SK-N-SH treated with all-trans-retinoic acid at 6 μM for 48 hours (cell line): ENCODE measurements at regions not wholly inside any gene's neighbourhood (a gene's known extent, or its start where the extent isn't known, plus 50 kb on each side); places are given as distances from the start of the nearest gene placed in this dataset.

Experiments used
- ATAC-seq: fragments of 200-7000 bp; cut with Tn5 transposase; 3 replicates; pipeline ENCODE4 v1.9.1; 2020; ENCODE audit warnings: mild to moderate bottlenecking, moderate library complexity
- ARNTL ChIP-seq: fragments of 450-650 bp; formaldehyde crosslinking; IDR thresholded peaks from 2 replicates; pipeline ENCODE4 v1.5.0; 2020; ENCODE audit warnings: low read depth, mild to moderate bottlenecking, moderate library complexity, borderline replicate concordance
- BACH2 ChIP-seq: fragments of 250-450 bp; sonication (Bioruptor Pico); IDR thresholded peaks from 2 replicates; pipeline ENCODE4 v1.9.0; 2021; ENCODE audit warnings: mild to moderate bottlenecking, borderline replicate concordance
- CREB5 ChIP-seq: fragments of 250-450 bp; sonication (Bioruptor Pico); IDR thresholded peaks from 2 replicates; pipeline ENCODE4 v1.5.1; 2020; ENCODE audit warnings: low read depth, mild to moderate bottlenecking, moderate library complexity
- CSDC2 ChIP-seq: fragments of 250-450 bp; sonication (Bioruptor Pico); IDR thresholded peaks from 2 replicates; pipeline ENCODE4 v1.5.0; 2020; ENCODE audit warnings: mild to moderate bottlenecking, moderate library complexity
- GLIS3 ChIP-seq: fragments of 250-450 bp; sonication (Bioruptor Pico); IDR thresholded peaks from 2 replicates; pipeline ENCODE4 v1.5.0; 2020; ENCODE audit warnings: mild to moderate bottlenecking, moderate library complexity
- ISL1 ChIP-seq: fragments of 250-450 bp; sonication (Bioruptor Pico); IDR thresholded peaks from 2 replicates; pipeline ENCODE4 v2.1.2; 2022; ENCODE audit warnings: mild to moderate bottlenecking, moderate library complexity
- OSR1 ChIP-seq: fragments of 250-450 bp; sonication (Bioruptor Pico); IDR thresholded peaks from 2 replicates; pipeline ENCODE4 v1.8.0; 2022; ENCODE audit warnings: moderate library complexity, mild to moderate bottlenecking, inconsistent platforms
- POU6F1 ChIP-seq: fragments of 250-450 bp; sonication (Bioruptor Pico); IDR thresholded peaks from 2 replicates; pipeline ENCODE4 v1.8.0; 2021; ENCODE audit warnings: low read depth, mild to moderate bottlenecking, moderate library complexity, borderline replicate concordance
- PPARA ChIP-seq: fragments of 250-450 bp; sonication (Bioruptor Pico); IDR thresholded peaks from 2 replicates; pipeline ENCODE4 v1.5.0; 2020; ENCODE audit warnings: mild to moderate bottlenecking, borderline replicate concordance
- RARB ChIP-seq: fragments of 250-450 bp; sonication (Bioruptor Pico); IDR thresholded peaks from 2 replicates; pipeline ENCODE4 v1.8.0; 2021; ENCODE audit warnings: mild to moderate bottlenecking, moderate library complexity
- SNAI2 ChIP-seq: fragments of 250-450 bp; sonication (Bioruptor Pico); IDR thresholded peaks from 2 replicates; pipeline ENCODE4 v1.5.0; 2020; ENCODE audit warnings: mild to moderate bottlenecking, moderate library complexity
- TCF4 ChIP-seq: fragments of 250-450 bp; sonication (Bioruptor Pico); IDR thresholded peaks from 2 replicates; pipeline ENCODE4 v1.8.0; 2021; ENCODE audit warnings: mild to moderate bottlenecking, moderate library complexity, borderline replicate concordance
- TOX ChIP-seq: fragments of 250-450 bp; sonication (Bioruptor Pico); IDR thresholded peaks from 2 replicates; pipeline ENCODE4 v1.8.0; 2021; ENCODE audit warnings: mild to moderate bottlenecking, moderate library complexity, borderline replicate concordance
- ZFP3 ChIP-seq: fragments of 250-450 bp; sonication (Bioruptor Pico); IDR thresholded peaks from 2 replicates; pipeline ENCODE4 v1.5.0; 2020; ENCODE audit warnings: mild to moderate bottlenecking, moderate library complexity
- ZFP30 ChIP-seq: fragments of 450-650 bp; formaldehyde crosslinking; IDR thresholded peaks from 2 replicates; pipeline ENCODE4 v1.5.0; 2022; ENCODE audit warnings: mild to moderate bottlenecking, moderate library complexity
- ZNF565 ChIP-seq: fragments of 450-650 bp; formaldehyde crosslinking; conservative IDR thresholded peaks from 2 replicates; pipeline ENCODE4 v1.5.0; 2020; ENCODE audit warnings: low read depth, mild to moderate bottlenecking, moderate library complexity
- ZNF8 ChIP-seq: fragments of 450-650 bp; formaldehyde crosslinking; IDR thresholded peaks from 2 replicates; pipeline ENCODE4 v1.5.0; 2020; ENCODE audit warnings: mild to moderate bottlenecking, moderate library complexity
- TF ChIP-seq, protein P1 (sequence below): fragments of 250-450 bp; sonication (Bioruptor Pico); IDR thresholded peaks from 2 replicates; pipeline ENCODE4 v1.8.0; 2020; ENCODE audit warnings: mild to moderate bottlenecking, moderate library complexity, borderline replicate concordance
- TF ChIP-seq, protein P2 (sequence below): fragments of 250-450 bp; sonication (Bioruptor Pico); IDR thresholded peaks from 2 replicates; pipeline ENCODE4 v1.5.1; 2021; ENCODE audit warnings: mild to moderate bottlenecking, moderate library complexity
- TF ChIP-seq, protein P3 (sequence below): fragments of 250-450 bp; sonication (Bioruptor Pico); IDR thresholded peaks from 2 replicates; pipeline ENCODE4 v1.5.0; 2020; ENCODE audit warnings: mild to moderate bottlenecking, moderate library complexity

- TF ChIP-seq RARB (CRISPR knock-in tag) = no peak
- TF ChIP-seq ZNF8 (CRISPR knock-in tag) = no peak
- ATAC-seq = no peak
Measured at GRCh38 chr13:90721937-90722336, 625.5 kb upstream of the MIR17HG start.

DNA sequence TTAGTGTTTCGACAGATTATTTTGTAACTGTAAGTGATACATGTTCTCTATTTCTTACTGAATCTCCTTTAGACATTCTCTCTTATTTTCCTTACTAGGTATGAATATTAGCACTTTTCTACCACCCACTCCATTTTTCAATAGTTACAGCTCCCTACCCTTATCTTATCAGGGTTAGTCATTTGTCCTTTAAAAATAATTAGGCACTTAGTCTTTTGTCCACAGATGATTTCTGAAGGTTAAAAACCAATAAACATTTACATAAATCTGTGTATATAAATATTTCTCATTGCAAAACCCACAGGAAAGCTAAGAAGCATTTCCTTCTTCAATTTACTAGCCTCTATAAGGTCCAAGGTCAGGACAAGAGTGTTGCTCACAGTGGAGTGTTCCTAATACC, 624.1 kb upstream of the MIR17HG start:
- ATAC-seq = no peak
- no peak for TF ChIP-seq OSR1 (CRISPR knock-in tag)
- TF ChIP-seq GLIS3 (CRISPR knock-in tag) = no peak
- TF ChIP-seq, protein P1, sequence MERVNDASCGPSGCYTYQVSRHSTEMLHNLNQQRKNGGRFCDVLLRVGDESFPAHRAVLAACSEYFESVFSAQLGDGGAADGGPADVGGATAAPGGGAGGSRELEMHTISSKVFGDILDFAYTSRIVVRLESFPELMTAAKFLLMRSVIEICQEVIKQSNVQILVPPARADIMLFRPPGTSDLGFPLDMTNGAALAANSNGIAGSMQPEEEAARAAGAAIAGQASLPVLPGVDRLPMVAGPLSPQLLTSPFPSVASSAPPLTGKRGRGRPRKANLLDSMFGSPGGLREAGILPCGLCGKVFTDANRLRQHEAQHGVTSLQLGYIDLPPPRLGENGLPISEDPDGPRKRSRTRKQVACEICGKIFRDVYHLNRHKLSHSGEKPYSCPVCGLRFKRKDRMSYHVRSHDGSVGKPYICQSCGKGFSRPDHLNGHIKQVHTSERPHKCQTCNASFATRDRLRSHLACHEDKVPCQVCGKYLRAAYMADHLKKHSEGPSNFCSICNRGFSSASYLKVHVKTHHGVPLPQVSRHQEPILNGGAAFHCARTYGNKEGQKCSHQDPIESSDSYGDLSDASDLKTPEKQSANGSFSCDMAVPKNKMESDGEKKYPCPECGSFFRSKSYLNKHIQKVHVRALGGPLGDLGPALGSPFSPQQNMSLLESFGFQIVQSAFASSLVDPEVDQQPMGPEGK (CRISPR knock-in tag) = no peak
- no peak for TF ChIP-seq ARNTL
- TF ChIP-seq PPARA = no peak
- no peak for TF ChIP-seq CREB5 (CRISPR knock-in tag)
- TF ChIP-seq, protein P2, sequence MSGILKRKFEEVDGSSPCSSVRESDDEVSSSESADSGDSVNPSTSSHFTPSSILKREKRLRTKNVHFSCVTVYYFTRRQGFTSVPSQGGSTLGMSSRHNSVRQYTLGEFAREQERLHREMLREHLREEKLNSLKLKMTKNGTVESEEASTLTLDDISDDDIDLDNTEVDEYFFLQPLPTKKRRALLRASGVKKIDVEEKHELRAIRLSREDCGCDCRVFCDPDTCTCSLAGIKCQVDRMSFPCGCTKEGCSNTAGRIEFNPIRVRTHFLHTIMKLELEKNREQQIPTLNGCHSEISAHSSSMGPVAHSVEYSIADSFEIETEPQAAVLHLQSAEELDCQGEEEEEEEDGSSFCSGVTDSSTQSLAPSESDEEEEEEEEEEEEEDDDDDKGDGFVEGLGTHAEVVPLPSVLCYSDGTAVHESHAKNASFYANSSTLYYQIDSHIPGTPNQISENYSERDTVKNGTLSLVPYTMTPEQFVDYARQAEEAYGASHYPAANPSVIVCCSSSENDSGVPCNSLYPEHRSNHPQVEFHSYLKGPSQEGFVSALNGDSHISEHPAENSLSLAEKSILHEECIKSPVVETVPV (CRISPR knock-in tag) = no peak
- TF ChIP-seq TCF4 (CRISPR knock-in tag) = no peak
- TF ChIP-seq BACH2 (CRISPR knock-in tag) = no peak
- no peak for TF ChIP-seq POU6F1
- no peak for TF ChIP-seq ZNF565 (CRISPR knock-in tag)
- no peak for TF ChIP-seq TOX (CRISPR knock-in tag)
- TF ChIP-seq, protein P3, sequence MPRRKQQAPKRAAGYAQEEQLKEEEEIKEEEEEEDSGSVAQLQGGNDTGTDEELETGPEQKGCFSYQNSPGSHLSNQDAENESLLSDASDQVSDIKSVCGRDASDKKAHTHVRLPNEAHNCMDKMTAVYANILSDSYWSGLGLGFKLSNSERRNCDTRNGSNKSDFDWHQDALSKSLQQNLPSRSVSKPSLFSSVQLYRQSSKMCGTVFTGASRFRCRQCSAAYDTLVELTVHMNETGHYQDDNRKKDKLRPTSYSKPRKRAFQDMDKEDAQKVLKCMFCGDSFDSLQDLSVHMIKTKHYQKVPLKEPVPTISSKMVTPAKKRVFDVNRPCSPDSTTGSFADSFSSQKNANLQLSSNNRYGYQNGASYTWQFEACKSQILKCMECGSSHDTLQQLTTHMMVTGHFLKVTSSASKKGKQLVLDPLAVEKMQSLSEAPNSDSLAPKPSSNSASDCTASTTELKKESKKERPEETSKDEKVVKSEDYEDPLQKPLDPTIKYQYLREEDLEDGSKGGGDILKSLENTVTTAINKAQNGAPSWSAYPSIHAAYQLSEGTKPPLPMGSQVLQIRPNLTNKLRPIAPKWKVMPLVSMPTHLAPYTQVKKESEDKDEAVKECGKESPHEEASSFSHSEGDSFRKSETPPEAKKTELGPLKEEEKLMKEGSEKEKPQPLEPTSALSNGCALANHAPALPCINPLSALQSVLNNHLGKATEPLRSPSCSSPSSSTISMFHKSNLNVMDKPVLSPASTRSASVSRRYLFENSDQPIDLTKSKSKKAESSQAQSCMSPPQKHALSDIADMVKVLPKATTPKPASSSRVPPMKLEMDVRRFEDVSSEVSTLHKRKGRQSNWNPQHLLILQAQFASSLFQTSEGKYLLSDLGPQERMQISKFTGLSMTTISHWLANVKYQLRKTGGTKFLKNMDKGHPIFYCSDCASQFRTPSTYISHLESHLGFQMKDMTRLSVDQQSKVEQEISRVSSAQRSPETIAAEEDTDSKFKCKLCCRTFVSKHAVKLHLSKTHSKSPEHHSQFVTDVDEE (CRISPR knock-in tag) = no peak
- no peak for TF ChIP-seq CSDC2
- no peak for TF ChIP-seq ISL1 (CRISPR knock-in tag)
- TF ChIP-seq ZFP3 (CRISPR knock-in tag) = no peak
- no peak for TF ChIP-seq RARB (CRISPR knock-in tag)

- no peak for ATAC-seq
- TF ChIP-seq CREB5 (CRISPR knock-in tag) (no peak), SNAI2 (CRISPR knock-in tag) (no peak), ZFP30 (no peak)
- TF ChIP-seq, protein P1 (CRISPR knock-in tag) = no peak
- TF ChIP-seq, all 23 proteins: peak for 0
Measured at GRCh38 chr13:90726375-90726774, 621.1 kb upstream of the MIR17HG start.
